Stimulated activated CD4-positive, alpha-beta T cell treated with anti-CD3 and anti-CD28 coated beads, Interleukin-1b, Interleukin-23, amount 100 ng/mL, for 4 hours (primary cell): ENCODE measurements at regions not wholly inside any gene's neighbourhood (a gene's known extent, or its start where the extent isn't known, plus 50 kb on each side); places are given as distances from the start of the nearest gene placed in this dataset.
"Not testable (repeated sequence)": the region's sequence is repeated elsewhere in the genome, so short reads cannot be mapped to it uniquely, and the experiment has no call there.

Experiments used
- DNase-seq, 2 donors: peaks; one replicate each; pipeline ENCODE4 v3.0.0-alpha.2; 2020; ENCODE audit warnings: low read depth in 2 of 2

- DNase-seq, result not testable (repeated sequence)
Observed at GRCh38 chr2:87198422-87198821, 176.8 kb upstream of the PLGLB1 start.

- DNase-seq, result not testable (repeated sequence)
Observed at GRCh38 chr2:87199228-87199627, 177.6 kb upstream of the PLGLB1 start.

- not testable (repeated sequence) for DNase-seq
Observed at GRCh38 chr2:87204569-87205147, 183.0 kb upstream of the PLGLB1 start.

GRCh38 chr2:87212938-87213337, 191.3 kb upstream of the PLGLB1 start:
- not testable (repeated sequence) for DNase-seq

- DNase-seq, result not testable (repeated sequence)
Observed at GRCh38 chr2:87217005-87217404, 195.4 kb upstream of the PLGLB1 start.

- DNase-seq, result peak; percentile 39 to 56
Observed at GRCh38 chr2:87217741-87218410, 196.2 kb upstream of the PLGLB1 start.

- not testable (repeated sequence) for DNase-seq
Observed at GRCh38 chr2:87220651-87221050, 199.0 kb upstream of the PLGLB1 start.

- not testable (repeated sequence) for DNase-seq
Observed at GRCh38 chr2:87222131-87222530, 200.5 kb upstream of the PLGLB1 start.

- not testable (repeated sequence) for DNase-seq
Observed at GRCh38 chr2:87223873-87224272, 202.2 kb upstream of the PLGLB1 start.

- DNase-seq, result peak in 1 of 2 donors; percentile 4
Observed at GRCh38 chr2:87229091-87229689, 207.5 kb upstream of the PLGLB1 start.

GRCh38 chr2:87229964-87230363, 208.3 kb upstream of the PLGLB1 start:
- DNase-seq, result not testable (repeated sequence)

- not testable (repeated sequence) for DNase-seq
Observed at GRCh38 chr2:87235333-87235981, 213.8 kb upstream of the PLGLB1 start.

- DNase-seq, result peak in 1 of 2 donors; percentile 11
Observed at GRCh38 chr2:87237570-87238336, 216.1 kb upstream of the PLGLB1 start.

GRCh38 chr2:87239558-87240215, 218.0 kb upstream of the PLGLB1 start:
- DNase-seq, result not testable (repeated sequence)

- not testable (repeated sequence) for DNase-seq
Observed at GRCh38 chr2:87246066-87246717, 224.5 kb upstream of the PLGLB1 start.

GRCh38 chr2:87252046-87252445, 230.4 kb upstream of the PLGLB1 start:
- DNase-seq, result not testable (repeated sequence)

- DNase-seq, result not testable (repeated sequence)
Observed at GRCh38 chr2:87254562-87254961, 232.9 kb upstream of the PLGLB1 start.

GRCh38 chr2:87255410-87255809, 233.8 kb upstream of the PLGLB1 start:
- DNase-seq, result not testable (repeated sequence)

- DNase-seq, result not testable (repeated sequence)
Observed at GRCh38 chr2:87258887-87259286, 237.2 kb upstream of the PLGLB1 start.

GRCh38 chr2:87262184-87262702, 240.6 kb upstream of the PLGLB1 start:
- not testable (repeated sequence) for DNase-seq
